OCI-LY1 (cell line): ENCODE measurements at regions not wholly inside any gene's neighbourhood (a gene's known extent, or its start where the extent isn't known, plus 50 kb on each side); places are given as distances from the start of the nearest gene placed in this dataset.

Experiments
- H2AFZ ChIP-seq: fragments of 200-600 bp; sonication (generic), shearing (Covaris generic); 2 replicates; pipeline ENCODE4 v1.6.0; 2014; ENCODE audit warnings: antibody characterized with exemption, mild to moderate bottlenecking, low read length
- H3F3A ChIP-seq: fragments of 200-600 bp; sonication (generic), shearing (Covaris generic); 2 replicates; pipeline ENCODE4 v1.6.0; 2014; ENCODE audit warnings: mild to moderate bottlenecking, antibody characterized with exemption, low read length, moderate library complexity; ENCODE audit not compliant: insufficient read depth
- H3K27ac ChIP-seq: fragments of 200-600 bp; sonication (generic); 2 replicates; pipeline ENCODE4 v1.5.1; 2014; ENCODE audit warnings: low read length, mixed run types, mild to moderate bottlenecking, low read depth; ENCODE audit not compliant: poor library complexity, severe bottlenecking
- H3K27me3 ChIP-seq: fragments of 200-600 bp; sonication (generic); 2 replicates; pipeline ENCODE4 v1.6.0; 2014; ENCODE audit warnings: antibody characterized with exemption, mild to moderate bottlenecking, low read length, moderate library complexity; ENCODE audit not compliant: insufficient read depth
- H3K36me3 ChIP-seq: fragments of 200-600 bp; sonication (generic); 2 replicates; pipeline ENCODE4 v1.6.1; 2014; ENCODE audit warnings: mild to moderate bottlenecking, antibody characterized with exemption, low read length, moderate library complexity, mixed read lengths; ENCODE audit not compliant: insufficient read depth
- H3K4me1 ChIP-seq: fragments of 200-600 bp; sonication (generic); 2 replicates; pipeline ENCODE4 v1.5.1; 2014; ENCODE audit warnings: mild to moderate bottlenecking, low read length, moderate library complexity; ENCODE audit not compliant: insufficient read depth, severe bottlenecking
- H3K4me2 ChIP-seq: fragments of 200-600 bp; sonication (generic), shearing (Covaris generic); 2 replicates; pipeline ENCODE4 v1.6.1; 2014; ENCODE audit warnings: low read length
- H3K4me3 ChIP-seq: fragments of 200-600 bp; sonication (generic); 2 replicates; pipeline ENCODE4 v1.5.1; 2014; ENCODE audit warnings: low read length, low read depth, mild to moderate bottlenecking, mixed read lengths; ENCODE audit not compliant: poor library complexity, severe bottlenecking
- H3K79me2 ChIP-seq: fragments of 200-600 bp; shearing (Covaris generic); 2 replicates; pipeline ENCODE4 v1.6.1; 2016; ENCODE audit warnings: mixed run types, low read length, mixed read lengths; ENCODE audit not compliant: insufficient read depth
- H3K9ac ChIP-seq: fragments of 200-600 bp; sonication (generic), shearing (Covaris generic); 2 replicates; pipeline ENCODE4 v1.6.1; 2014; ENCODE audit warnings: mild to moderate bottlenecking, low read length, mixed read lengths
- H3K9me2 ChIP-seq: fragments of 200-600 bp; sonication (generic), shearing (Covaris generic); 2 replicates; pipeline ENCODE4 v1.6.1; 2014; ENCODE audit warnings: low read depth, mild to moderate bottlenecking, low read length, mixed read lengths
- H3K9me3 ChIP-seq: fragments of 200-600 bp; shearing (Covaris generic); 2 replicates; pipeline ENCODE4 v1.6.1; 2014; ENCODE audit warnings: low read length, mixed read lengths
- H4K20me1 ChIP-seq: fragments of 200-600 bp; sonication (generic), shearing (Covaris generic); 2 replicates; pipeline ENCODE4 v1.6.0; 2016; ENCODE audit warnings: mild to moderate bottlenecking, low read length; ENCODE audit not compliant: insufficient read depth
- EZH2 ChIP-seq: fragments of 200-600 bp; sonication (generic), shearing (Covaris generic); IDR thresholded peaks from 2 replicates; pipeline ENCODE4 v1.8.0; 2017; ENCODE audit warnings: borderline replicate concordance, mixed run types, mild to moderate bottlenecking, antibody characterized with exemption, low read length, moderate library complexity, mixed read lengths
- TF ChIP-seq, protein P1 (sequence below): fragments of 200-600 bp; sonication (generic), shearing (Covaris generic); IDR thresholded peaks from 2 replicates; pipeline ENCODE4 v1.5.1; 2017; ENCODE audit warnings: mild to moderate bottlenecking, antibody characterized with exemption, low read length, moderate library complexity, mixed read lengths

DNA sequence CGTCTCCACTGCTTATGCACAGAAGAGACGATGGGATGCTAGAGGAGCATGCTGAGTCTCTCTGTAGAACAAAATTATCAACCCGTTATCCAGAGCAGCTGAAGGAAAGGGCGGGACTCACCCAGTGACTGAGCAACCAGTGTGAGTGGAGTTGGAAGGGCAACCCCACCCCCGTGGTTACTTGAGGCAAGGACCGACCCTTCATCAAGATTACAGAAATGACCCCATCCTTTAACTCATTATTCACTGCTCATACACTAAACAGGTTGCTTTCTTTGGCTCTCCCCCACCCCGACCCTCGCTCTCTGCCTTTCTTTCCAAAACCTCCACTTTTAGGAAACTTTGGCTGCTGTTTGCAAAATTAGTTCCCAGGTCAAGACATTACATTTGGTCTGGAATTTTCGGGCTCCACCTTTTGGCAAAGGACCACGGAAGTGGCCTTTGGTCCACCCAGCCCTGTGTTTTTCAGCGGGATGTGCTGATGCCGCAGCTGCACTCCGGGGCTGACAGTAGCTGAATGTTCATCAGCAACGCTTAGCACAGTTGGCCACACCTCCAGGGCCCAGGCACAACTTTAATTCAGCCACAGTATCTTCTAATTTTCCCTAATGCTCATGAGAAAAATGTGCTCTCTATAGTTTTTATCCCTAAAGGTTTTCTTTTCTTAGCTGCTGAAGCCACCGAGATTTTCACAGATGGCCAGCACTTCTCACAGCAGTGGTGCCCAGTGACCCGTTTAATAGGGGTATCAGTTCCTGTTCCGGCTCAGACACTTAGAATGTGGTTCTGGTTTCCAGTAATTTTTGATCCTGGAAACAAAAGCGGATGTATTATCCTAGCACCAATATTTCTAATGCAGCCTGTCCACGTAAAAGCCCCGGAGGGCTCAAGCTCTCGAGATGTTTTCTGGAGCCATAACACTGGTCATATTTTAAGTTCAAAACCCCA is 103.6 kb upstream of the NXT1 start:
- Histone ChIP-seq H3K27me3 (peaks cover 8% of the 10 kb centered on the region; the same call in 1 of the 2 replicates), H3K27ac (no peak overlapping the region), H3K4me2 (no peak overlapping the region), H3K4me1 (no peaks in the 10 kb centered on the region), H2AFZ (no peak overlapping the region), H3K9me3 (no peaks in the 10 kb centered on the region), H3K9me2 (no peaks in the 10 kb centered on the region), H3K9ac (no peak overlapping the region), H3K79me2 (no peaks in the 10 kb centered on the region), H3K4me3 (no peak overlapping the region), H4K20me1 (no peaks in the 10 kb centered on the region), H3K36me3 (no peaks in the 10 kb centered on the region), H3F3A (no peaks in the 10 kb centered on the region)
- TF ChIP-seq EZH2: no peak
- TF ChIP-seq, protein P1, sequence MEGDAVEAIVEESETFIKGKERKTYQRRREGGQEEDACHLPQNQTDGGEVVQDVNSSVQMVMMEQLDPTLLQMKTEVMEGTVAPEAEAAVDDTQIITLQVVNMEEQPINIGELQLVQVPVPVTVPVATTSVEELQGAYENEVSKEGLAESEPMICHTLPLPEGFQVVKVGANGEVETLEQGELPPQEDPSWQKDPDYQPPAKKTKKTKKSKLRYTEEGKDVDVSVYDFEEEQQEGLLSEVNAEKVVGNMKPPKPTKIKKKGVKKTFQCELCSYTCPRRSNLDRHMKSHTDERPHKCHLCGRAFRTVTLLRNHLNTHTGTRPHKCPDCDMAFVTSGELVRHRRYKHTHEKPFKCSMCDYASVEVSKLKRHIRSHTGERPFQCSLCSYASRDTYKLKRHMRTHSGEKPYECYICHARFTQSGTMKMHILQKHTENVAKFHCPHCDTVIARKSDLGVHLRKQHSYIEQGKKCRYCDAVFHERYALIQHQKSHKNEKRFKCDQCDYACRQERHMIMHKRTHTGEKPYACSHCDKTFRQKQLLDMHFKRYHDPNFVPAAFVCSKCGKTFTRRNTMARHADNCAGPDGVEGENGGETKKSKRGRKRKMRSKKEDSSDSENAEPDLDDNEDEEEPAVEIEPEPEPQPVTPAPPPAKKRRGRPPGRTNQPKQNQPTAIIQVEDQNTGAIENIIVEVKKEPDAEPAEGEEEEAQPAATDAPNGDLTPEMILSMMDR: no peak

DNA sequence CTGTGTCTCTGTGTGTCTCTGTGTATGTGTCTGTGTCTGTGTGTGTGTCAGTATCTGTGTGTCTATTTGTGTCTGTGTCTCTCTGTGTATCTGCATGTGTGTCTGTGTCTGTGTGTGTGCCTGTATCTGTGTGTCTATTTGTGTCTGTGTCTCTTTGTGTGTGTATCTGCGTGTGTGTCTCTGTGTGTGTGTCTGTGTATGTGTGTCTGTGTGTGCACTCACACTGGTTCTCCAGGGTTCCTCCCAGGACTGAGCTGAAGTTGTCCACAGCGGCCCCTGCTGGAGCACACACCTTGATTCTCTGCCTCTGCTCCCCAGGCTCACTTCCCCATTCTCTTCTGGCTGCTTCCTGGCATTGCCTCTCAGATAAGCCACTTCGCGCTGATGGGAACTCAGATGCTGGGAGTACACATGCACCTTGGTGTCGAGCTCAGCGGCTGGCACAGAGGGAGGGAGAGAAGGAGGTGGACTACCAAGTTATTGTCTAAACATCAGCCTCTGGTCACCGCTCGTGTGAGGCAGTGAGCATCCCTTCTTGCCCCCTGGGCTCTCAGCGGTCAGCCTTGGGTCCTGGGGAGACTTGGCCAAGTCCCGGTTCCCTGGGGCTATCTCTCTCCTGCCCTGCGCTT is 104.9 kb upstream of the NXT1 start:
- Histone ChIP-seq H3K27me3 (peaks cover 8% of the 10 kb centered on the region; the same call in 1 of the 2 replicates), H3K4me1 (no peaks in the 10 kb centered on the region), H3K4me2 (no peak overlapping the region), H3K4me3 (no peak overlapping the region), H3K79me2 (no peaks in the 10 kb centered on the region), H4K20me1 (no peaks in the 10 kb centered on the region), H3K9me2 (no peaks in the 10 kb centered on the region), H3K27ac (no peak overlapping the region), H3K9me3 (no peaks in the 10 kb centered on the region), H3K36me3 (no peaks in the 10 kb centered on the region), H3K9ac (no peak overlapping the region), H2AFZ (no peak overlapping the region), H3F3A (no peaks in the 10 kb centered on the region)
- TF ChIP-seq, protein P1: peak; percentile 62
- TF ChIP-seq EZH2: no peak

DNA sequence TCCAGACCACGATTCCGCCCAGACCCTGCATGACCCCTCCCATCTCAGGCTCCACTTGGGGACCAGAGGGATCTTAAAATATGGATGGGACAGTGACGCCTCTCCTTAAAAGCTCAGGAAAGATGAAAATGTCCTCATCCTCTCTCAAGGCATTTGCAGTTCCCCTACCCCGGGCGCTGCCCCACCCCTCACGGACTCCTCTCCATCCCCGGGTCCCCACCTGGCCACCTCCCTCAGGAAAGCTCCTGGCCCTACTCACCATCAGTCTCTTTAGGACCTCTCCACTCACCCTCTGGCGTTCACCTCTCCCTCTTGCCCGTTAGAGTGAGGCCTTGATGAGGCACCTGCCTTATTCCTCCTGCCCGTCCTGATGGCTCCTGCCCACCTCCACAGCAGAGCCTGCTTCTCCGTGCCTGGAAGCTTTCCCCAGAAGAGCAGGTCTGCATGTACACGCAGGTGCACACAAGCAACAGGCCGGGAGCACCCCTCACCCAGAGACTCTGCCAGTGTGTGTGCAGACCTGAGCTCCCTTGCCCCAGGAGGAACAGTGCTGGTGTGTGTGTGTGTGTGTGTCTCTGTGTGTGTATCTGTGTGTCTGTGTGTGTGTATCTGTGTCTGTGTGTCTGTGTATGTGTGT is 105.6 kb upstream of the NXT1 start:
- peaks cover 8% of the 10 kb centered on the region; the same call in 1 of the 2 replicates for H3K27me3 ChIP-seq
- no peaks in the 10 kb centered on the region for H3K9me2 ChIP-seq
- TF ChIP-seq, protein P1: no peak
- TF ChIP-seq EZH2: no peak
- H3K4me1 ChIP-seq: no peaks in the 10 kb centered on the region
- no peaks in the 10 kb centered on the region for H3K36me3 ChIP-seq
- H3K27ac ChIP-seq: no peak overlapping the region
- H2AFZ ChIP-seq: no peak overlapping the region
- H4K20me1 ChIP-seq: no peaks in the 10 kb centered on the region
- no peak overlapping the region for H3K9ac ChIP-seq
- no peaks in the 10 kb centered on the region for H3K79me2 ChIP-seq
- H3F3A ChIP-seq: no peaks in the 10 kb centered on the region
- H3K4me2 ChIP-seq: no peak overlapping the region
- no peaks in the 10 kb centered on the region for H3K9me3 ChIP-seq
- H3K4me3 ChIP-seq: no peak overlapping the region
